ENCODE measurements at regions not wholly inside any gene's neighbourhood (a gene's known extent, or its start where the extent isn't known, plus 50 kb on each side); places are given as distances from the start of the nearest gene placed in this dataset.

DNA sequence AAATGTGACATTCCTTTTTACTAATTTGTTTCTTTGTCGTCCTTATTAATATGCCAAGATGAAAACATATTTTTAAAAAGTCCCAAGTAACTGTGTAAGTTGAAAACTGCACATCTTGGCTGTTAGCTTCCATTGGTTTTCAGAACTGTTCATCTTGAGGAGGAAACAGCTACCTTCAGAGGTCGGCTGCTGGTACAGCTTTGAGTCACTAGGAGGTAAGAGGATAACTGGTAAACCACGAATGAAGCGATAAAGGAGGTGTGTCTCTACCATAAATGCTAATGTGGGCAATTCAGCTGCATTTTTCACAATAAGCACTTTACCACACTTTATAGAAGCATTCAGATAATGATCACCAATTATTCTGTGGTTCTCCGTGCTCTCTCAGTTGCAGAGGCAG is 137.5 kb upstream of the KRAS start:
- TF ChIP-seq, protein P1, sequence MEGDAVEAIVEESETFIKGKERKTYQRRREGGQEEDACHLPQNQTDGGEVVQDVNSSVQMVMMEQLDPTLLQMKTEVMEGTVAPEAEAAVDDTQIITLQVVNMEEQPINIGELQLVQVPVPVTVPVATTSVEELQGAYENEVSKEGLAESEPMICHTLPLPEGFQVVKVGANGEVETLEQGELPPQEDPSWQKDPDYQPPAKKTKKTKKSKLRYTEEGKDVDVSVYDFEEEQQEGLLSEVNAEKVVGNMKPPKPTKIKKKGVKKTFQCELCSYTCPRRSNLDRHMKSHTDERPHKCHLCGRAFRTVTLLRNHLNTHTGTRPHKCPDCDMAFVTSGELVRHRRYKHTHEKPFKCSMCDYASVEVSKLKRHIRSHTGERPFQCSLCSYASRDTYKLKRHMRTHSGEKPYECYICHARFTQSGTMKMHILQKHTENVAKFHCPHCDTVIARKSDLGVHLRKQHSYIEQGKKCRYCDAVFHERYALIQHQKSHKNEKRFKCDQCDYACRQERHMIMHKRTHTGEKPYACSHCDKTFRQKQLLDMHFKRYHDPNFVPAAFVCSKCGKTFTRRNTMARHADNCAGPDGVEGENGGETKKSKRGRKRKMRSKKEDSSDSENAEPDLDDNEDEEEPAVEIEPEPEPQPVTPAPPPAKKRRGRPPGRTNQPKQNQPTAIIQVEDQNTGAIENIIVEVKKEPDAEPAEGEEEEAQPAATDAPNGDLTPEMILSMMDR (IDR thresholded peaks at IDR 0.05; ENCODE audit: extremely low read depth in 1 of 2, insufficient read depth in 1 of 2, low read depth in 1 of 2, low read length in 2 of 2): no peak
- no peak for TF ChIP-seq POLR2AphosphoS5 (IDR thresholded peaks at IDR 0.05; ENCODE audit: insufficient read depth, low read depth, low read length)

All from endothelial cell of umbilical vein (primary cell).